Ureter (tissue), 1 donor: ENCODE measurements at regions not wholly inside any gene's neighbourhood (a gene's known extent, or its start where the extent isn't known, plus 50 kb on each side); places are given as distances from the start of the nearest gene placed in this dataset.
"Not testable (repeated sequence)": the region's sequence is repeated elsewhere in the genome, so short reads cannot be mapped to it uniquely, and the experiment has no call there.

Experiments used
- DNase-seq: peaks from one replicate; pipeline ENCODE4 v3.0.0-alpha.2; 2020; ENCODE audit warnings: low spot score
- donor health status: DM: yes; HTN: yes; CAD: no.

DNA sequence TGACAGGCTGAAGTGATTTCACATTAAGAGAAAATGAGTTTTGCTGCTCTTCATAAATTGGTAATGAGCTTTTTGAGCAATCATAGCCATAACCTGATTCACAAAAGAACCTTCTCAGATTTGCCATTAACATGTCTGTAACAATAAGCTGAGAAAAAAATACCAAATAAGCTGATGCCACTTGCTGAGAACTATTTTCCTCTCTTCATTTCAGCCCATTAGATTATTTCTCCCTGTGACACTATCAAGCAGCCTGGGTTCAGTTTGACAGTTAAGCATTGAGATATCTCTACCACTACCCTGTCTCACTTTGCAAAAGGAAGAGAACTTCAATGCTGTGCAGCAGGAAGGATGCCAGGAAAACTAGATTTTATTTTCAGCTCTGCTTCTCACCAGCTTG lies 673.9 kb downstream of the TRIB2 start:
- DNase-seq, result no peak

GRCh38 chr2:13401312-13401711 lies 684.6 kb downstream of the TRIB2 start:
- no peak for DNase-seq

- no peak for DNase-seq
These were observed 697.3 kb downstream of the TRIB2 start for GRCh38 chr2:13413989-13414388.

- no peak for DNase-seq
These were observed 698.2 kb downstream of the TRIB2 start for GRCh38 chr2:13414897-13415296.

DNA sequence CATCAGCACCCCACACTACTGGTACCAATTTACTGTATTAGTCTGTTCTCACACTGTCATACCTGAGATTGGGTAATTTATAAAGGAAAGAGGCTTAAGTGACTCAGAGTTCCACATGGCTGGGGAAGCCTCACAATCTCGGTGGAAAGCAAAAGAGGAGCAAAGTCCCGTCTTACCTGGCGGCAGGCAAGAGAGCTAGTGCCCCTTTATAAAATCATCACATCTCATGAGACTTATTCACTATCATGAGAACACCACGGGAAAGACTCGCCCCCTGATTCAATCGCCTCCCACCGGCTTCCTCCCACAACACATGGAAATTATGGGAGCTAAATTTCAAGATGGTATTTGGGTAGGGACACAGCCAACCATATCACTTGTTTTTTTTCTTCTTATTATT lies 717.2 kb downstream of the TRIB2 start:
- no peak for DNase-seq

DNA sequence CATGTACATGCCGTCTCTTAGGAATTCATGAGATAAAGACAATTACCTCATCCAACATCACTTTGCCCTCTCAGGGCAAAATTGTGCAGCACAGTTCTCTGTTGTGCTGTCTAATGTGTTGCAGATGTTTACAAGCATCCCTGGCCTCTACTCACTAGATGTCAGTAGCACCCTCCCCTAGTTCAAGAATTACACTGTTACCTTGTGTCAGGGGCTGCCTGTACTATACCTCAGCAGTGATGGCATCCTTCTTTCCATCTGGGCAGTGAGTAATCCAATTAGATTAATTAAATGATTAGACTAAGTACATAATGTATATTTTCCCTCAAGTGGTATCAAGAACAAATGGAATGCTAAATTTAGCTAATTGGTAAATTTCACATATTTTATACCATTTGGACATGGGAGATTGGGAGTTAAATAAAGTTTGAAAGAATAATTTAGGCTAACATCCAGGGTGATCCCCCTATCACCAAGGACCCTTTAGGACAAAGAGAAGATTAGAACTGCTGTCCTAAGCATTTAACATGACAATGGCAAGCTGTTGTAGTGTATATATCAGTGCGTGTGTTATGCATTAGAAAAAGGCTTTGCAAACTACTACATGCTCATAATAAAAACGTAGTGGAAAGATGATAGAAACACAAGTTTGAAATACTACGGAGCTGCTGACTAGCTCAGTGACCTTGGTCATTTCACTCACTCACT lies 727.0 kb downstream of the TRIB2 start:
- DNase-seq, result not testable (repeated sequence)

DNA sequence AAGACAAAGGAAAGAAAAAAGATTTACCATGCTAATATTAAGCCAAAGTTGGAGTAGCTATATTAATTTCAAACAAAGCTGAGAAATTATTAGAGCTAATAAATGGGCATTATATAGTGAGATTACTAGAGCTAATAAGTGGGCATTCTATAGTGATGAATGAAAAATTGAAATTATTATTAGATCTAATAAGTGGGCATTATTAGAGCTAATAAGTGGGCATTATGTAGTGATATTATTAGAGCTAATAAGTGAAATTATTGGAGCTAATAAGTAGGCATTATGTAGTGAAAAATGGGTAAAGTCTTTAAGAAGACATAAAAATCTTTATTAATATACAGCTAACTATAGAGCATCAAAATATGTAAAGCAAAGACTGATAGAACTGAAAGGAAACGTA lies 745.7 kb downstream of the TRIB2 start:
- DNase-seq, result no peak

DNA sequence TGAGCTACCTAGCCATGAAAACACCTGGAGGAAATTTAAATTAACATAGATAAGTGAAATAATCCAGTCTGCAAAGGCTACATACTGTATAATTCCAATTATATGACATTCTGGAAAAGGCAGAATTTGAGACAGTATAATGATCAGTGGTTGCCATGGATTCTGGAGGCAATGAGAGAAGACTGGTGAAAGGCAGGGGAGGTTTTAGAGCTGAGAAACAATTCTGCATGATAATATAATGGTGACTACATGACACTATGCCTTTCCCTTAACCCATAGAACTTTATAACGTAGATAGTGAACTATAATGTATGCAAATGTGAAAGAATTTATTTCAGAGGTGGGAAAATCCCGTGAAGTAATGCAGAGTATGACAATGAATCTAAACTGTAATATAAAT lies 749.3 kb downstream of the TRIB2 start:
- no peak for DNase-seq

DNA sequence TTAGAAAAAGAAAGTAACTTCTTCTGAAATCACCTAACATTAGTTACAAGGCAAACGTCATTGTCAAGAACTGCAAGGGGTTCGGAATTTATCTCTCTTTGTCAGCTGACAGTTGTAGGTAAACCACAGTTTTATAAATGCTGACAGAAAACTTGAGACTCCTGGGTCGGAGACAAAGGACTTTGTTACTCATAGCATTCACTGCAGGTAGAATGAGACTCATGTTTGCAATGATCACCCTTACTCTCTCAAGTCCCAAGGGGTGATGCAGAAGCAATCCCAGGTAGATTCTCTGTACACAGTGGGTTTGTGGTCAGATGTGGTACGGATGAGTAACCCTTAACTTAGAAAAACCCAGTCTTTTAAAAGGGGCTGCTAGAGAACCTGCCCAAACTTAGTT lies 757.8 kb downstream of the TRIB2 start:
- DNase-seq, result no peak

GRCh38 chr2:13480057-13480456 lies 763.3 kb downstream of the TRIB2 start:
- DNase-seq, result no peak

GRCh38 chr2:13481201-13481600 lies 764.5 kb downstream of the TRIB2 start:
- DNase-seq, result no peak

- DNase-seq, result no peak
These were observed 768.5 kb downstream of the TRIB2 start for GRCh38 chr2:13485256-13485655.

DNA sequence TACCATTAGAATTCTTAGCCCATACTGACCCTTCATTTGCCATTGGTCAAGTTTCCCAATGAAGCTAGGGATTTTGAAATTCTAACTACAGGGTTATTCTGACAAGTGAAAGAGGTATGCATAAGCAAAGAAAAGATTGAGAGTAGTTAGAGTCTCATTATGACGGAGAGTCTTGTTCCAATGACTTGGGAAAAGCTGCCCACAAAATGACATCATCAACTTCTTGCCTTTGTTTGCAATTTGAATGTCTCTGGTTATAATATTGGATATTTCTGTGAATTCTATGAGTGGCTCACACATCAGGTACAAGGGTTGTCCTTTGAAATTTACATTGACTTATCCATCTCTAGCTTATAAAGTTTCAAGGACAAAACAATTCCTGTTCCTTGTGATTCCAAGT lies 772.2 kb downstream of the TRIB2 start:
- no peak for DNase-seq

DNA sequence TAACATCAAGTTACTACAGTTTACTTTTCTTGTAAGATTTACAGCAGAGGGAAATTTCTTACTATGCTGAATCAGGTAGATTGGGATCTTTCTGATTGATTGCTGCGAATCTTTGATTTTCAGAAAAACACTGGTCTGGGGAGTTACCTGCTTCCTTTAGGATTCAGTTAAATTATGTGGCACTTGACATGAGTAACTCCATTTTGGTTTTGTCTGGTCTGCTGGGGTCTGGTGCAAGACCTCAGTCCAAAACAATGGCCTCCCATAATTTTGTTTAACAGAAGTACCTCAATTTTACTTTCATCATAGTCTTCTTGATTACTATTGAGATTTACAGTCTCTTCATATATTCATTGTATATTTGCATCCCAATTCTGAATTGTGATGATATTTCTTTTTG lies 775.5 kb downstream of the TRIB2 start:
- no peak for DNase-seq

DNA sequence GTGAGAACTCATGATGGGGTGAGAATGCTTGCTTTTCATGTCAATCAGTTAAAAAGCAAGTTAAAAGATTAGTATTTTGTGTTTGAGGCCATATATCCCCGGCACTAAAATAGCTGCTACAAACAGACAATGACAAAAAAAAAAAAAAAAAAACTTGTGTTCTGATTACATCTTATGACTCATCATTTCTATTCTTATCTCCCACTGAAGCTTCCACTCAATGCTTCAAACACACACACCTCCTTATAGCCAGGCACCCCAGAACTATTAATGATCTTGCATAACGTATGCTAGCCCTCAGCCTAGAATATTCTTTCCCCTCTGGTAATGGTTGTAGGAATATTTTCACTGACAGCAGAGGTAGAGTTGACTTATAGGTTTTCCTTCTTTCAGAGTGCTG lies 778.3 kb downstream of the TRIB2 start:
- DNase-seq, result no peak

DNA sequence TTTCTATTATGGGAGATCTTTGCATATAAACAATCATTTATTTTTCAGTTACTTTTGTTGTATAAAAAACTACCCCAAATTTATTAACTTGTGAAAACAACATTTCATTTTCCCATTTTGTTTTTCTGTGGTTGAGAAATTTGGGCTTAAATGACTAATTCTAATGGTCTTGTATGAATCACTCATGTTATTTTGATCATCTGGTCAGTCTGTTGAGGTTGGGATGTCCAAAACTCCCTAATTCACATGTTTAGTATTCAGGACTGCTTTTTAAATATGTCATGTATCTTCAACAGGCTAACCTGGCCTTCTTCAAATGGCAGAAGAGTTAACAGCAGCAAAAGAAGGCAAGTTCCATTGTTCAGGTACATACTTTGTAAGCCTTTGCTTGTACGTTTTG lies 788.1 kb downstream of the TRIB2 start:
- DNase-seq, result no peak

GRCh38 chr2:13508671-13509070 lies 791.9 kb downstream of the TRIB2 start:
- no peak for DNase-seq

DNA sequence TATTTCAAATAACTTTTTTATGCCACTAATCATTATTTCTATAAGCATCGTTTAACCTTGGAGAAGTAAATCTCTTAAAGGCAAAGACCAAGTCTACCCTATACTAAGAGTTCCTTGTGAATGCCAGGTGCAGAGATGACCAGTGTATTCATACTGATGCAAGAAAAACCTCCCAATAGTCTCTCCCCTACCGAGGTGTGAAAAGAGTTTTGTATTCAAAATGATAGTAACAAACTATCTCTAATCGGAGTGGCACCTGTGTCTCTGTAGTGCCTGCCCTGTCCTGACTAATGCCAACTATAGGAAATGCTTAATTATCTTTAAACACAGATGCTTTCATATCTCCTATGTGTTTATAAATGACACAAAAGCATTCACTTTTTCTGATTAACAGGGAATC lies 798.5 kb downstream of the TRIB2 start:
- DNase-seq, result no peak

GRCh38 chr2:13522096-13522495 lies 805.4 kb downstream of the TRIB2 start:
- no peak for DNase-seq

DNA sequence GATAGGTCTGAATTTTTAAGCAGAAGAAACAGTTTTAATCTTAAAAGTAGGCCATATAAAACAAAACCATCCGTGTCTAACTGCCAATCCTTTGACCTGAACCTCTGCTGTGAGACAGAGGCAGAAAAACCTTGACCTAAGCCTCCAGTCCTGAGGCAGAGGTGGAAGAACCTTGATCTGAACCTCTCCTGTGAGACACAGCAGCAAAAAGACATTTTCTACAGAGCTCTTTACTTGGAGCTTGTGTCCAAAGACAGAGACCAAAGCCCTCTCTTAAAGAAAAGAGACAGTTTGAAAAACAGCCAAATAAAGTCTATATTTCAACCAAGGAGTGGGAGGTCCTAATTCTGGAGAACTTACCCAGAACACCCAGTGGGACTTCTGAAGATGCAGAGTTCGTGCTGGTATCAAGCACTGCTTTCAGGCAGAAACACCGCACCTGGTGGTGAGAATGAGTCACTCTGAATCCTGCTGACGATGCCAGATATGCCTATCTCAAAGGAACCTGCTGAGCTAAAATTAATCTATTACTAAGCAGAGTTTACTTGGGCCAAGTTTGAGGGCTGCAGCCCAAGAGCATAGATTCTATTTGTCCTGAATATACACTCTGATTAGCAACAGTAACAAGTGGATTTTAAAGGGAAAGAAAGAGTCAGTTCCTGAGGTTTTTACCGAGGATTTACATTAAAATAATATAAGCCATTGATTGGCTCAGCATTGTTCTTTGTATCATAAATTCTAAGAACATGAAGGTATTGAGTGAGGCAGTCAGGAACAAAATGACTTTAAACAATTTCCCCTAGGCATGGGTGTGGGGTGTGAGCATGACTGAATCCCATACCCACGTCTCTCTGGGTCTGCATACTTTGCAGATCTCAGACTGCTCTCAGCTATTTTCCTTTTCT lies 806.4 kb downstream of the TRIB2 start:
- no peak for DNase-seq

DNA sequence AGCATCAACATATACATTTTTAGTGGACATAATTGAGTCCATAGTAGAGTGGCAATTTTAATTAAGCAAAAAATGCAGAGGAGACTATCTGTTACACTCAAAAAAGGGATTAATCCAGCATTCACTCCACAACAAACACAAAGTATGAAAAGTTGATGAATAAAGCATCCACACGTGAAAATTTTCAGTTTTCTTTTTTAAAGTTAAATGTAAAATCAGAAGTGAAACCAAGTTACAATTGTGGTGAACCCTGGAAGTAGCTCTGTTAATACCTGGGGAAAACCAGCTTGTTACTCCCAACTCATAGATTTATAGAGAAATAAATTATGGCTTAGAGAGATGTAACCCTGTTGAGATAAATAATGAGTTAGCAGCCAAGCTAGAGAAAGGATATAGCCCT lies 807.8 kb downstream of the TRIB2 start:
- no peak for DNase-seq

DNA sequence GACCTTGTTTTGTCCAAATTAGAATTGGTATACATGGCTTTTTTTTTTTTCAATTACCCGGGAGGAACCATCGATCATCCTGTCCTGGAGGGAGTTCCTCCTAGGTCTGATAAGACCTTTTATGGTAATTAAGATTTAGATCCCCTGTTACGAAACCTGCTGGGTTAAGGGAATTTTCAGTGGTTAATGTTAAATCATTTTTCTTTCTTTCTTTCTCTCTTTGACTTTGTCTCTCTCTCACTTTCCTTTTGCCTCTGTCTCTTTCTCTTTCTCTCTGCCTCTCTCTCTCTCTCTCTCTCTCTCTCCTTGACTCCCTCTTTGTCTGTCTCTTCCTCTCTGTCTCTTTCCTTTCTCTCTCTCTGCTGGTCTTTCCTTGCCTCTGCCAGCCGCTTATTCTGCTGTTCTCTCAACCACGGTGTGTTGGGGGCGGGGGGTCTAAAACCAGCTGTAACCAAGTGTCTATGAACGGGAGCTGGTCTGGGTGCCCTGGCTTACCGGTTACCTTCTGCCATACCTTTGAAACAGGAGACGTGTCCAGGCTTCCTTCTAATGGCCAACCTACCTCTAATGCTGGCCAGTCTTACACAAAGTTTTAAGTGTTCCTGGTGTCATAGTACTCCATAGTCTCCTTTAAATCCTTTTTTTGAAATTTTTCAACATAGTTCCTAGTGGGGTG lies 815.1 kb downstream of the TRIB2 start:
- not testable (repeated sequence) for DNase-seq
